NCI-H1092 (cell line): ENCODE measurements at regions not wholly inside any gene's neighbourhood (a gene's known extent, or its start where the extent isn't known, plus 50 kb on each side); places are given as distances from the start of the nearest gene placed in this dataset.
"Not testable (repeated sequence)": the region's sequence is repeated elsewhere in the genome, so short reads cannot be mapped to it uniquely, and the experiment has no call there.

Experiments
- DNase-seq: peaks from one replicate; lab custom pipeline; 2025; lab: John Stamatoyannopoulos, UW

GRCh38 chr4:186775902-186776301, 52.2 kb upstream of the FAT1 start:
- no peak for DNase-seq

- no peak for DNase-seq
These were observed 54.5 kb upstream of the FAT1 start for GRCh38 chr4:186778134-186778533.

GRCh38 chr4:186780291-186781031, 56.8 kb upstream of the FAT1 start:
- DNase-seq = no peak

DNA sequence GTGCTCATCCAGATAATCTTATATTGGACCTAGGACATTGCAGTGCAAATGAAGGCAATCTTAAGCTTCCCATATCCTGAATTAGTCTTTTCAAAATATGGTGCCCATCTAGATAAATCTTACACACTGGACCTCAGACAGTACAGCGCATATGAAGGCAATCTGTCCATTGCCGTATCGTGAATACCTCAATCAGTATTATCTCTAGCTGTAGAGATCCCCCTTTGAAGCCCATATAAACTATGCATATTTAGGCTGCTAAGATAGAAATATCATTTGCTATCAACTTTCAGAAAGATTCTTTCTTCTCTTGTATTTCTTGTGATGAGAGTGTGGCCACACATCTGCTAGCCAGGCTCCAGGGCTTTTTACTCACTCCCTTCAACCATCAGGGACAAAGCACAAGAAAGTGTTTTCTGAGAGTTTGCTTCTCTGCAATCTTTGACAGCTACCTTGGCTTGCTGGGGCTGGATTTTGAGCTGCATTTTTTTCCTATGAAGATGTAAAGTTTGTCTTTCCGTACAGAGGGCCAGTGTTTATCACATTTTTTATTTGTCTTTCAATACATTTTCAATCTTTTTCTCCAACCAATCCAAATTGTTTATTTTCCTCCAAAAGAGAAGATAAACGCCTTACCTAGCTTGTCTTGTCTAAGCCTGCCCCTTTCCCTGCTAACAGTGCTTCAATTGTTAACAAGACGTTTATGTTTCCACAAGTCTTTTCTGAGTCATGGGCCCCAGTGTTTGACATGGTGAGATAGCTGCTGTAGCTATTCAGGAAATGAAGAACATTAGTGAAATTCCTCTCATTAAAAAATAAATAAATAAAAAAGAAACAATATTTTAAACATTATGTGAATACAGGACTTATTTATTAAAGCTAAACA, 57.6 kb upstream of the FAT1 start:
- no peak for DNase-seq

- DNase-seq = no peak
These were observed 58.6 kb upstream of the FAT1 start for GRCh38 chr4:186782302-186782701.

DNA sequence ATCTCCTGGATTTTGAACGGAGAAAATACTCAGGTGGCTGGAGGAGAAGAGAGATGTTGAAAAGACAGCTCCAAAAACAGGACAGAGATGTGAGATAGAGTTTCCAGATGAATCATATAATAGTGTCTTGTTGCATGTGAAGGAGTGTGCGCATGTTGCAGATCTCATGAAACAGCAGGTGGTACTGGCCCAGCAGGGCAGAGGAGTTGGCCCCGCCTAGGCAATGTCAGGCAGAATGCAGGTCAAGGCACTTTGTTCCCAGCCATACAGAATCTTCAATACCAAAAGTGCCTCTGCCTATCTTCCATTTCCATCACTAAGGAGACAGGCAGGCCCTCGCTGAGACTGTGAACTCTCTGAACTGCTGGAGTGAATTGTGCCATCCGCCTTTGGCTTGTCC, 63.9 kb upstream of the FAT1 start:
- DNase-seq = no peak

- DNase-seq = no peak
These were observed 66.0 kb upstream of the FAT1 start for GRCh38 chr4:186789651-186790050.

DNA sequence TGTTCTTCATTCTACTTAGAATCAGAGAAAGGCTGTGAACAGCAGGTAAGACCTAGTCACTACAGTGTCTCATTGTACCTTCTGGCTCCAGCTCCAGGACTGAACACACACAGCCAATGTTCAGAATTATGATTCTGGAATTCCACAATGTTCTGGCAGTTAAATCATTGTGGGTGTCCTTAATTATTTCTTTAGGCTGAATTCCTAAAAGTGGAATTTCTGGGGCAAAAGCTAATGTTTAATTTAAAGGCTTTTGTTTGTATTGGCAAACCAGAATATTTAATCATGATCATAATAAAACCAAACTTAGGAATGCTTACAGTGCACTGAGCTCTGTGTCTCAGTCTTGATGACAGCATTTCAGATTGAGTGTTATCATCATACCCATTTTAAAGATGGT, 67.0 kb upstream of the FAT1 start:
- DNase-seq = no peak

DNA sequence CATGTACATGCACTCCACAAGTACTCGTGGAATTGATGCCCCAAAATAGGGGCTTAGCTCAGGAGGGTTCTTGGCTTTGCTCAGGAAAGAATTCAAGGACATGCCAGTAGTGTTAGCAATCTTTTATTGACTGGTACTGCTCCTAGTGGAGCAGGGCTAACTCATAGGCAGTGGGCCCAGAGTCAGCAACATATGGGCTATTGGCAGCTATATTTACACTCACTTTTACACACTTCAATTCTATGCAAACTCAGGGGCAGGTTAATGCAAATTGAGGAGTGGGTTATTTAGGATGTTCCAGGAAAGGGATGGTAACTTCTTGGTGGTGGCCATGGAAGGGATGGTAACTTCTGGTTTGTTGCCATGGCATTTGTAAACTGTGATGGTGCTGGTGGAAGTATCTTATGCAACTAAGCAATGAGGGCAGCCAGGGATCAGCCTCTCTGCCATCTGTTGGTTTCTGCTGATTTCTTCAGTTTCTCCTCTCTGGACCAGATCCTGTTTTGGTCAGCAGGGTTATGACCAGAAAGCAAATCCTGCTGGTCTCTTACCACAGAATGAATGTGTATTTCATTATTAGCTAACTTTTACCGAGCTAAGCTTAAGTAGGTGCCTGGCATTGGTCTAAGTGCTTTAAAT, 69.2 kb upstream of the FAT1 start:
- no peak for DNase-seq

DNA sequence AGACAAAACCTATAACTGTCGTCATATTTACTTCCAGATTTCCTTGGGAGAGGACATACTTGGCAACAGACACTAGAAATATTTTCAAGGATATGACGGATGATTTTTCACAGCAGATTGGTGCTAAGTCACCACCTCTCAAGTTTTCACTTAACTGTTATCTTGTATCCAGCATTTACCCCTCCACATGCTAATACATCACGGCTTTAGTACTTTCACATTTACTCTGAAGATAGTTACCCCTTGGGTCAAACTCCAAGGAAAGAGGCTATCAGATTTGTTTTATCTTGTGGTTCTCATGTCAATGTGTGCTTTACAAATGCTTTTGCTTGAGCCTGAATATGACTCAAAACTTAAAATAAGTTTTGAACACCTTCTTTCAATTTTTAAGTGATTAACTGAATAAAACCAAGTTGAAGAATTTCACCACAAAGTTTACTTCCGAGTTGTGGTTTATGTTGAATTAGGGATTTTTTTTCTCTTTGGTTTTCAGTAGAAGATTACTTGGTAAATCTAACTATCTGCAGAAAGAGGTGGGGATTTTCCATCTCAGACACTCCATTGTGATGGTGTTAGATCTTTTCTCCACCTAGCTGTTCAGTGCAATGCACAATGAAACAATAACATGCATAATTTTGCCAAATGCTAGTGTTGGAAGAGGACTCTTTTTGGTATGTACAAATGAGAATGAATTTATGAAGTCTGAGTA, 75.4 kb upstream of the FAT1 start:
- no peak for DNase-seq

- no peak for DNase-seq
These were observed 81.6 kb upstream of the FAT1 start for GRCh38 chr4:186805020-186805820.

- DNase-seq = not testable (repeated sequence)
These were observed 82.3 kb upstream of the FAT1 start for GRCh38 chr4:186805917-186806316.

DNA sequence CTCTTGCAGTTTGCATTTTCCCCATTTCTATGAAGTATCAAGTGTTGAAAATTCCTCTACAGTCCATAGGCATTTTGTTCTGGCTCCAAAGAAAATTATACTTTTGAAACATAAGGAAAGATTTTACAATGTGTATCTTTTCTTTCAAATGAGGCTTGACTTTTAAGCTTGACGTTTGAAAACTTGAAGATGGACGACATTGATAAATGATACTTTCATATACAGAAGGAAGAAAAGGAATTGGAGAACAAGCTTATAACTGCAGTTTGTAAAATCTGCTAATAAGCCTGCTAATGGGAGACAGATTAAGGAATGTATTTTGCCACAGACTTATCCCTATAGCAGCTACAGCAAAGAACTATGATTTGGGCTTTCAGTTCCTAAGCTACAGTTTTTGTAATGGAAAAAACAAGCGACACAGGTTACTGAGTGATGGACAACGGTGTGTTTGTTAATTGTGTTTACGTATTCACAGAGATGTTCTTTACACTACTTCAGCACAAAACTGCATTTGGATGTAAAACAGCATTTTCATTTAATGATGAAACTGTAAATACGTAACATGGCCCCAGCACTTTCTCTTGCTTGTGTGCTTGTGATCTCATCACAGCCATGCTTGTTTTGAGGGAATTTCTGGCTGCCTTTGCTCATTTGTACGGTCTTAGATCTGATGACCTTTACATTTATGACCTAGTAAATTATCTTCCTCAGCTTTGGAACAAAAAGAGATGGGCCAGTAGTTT, 83.2 kb upstream of the FAT1 start:
- no peak for DNase-seq

DNA sequence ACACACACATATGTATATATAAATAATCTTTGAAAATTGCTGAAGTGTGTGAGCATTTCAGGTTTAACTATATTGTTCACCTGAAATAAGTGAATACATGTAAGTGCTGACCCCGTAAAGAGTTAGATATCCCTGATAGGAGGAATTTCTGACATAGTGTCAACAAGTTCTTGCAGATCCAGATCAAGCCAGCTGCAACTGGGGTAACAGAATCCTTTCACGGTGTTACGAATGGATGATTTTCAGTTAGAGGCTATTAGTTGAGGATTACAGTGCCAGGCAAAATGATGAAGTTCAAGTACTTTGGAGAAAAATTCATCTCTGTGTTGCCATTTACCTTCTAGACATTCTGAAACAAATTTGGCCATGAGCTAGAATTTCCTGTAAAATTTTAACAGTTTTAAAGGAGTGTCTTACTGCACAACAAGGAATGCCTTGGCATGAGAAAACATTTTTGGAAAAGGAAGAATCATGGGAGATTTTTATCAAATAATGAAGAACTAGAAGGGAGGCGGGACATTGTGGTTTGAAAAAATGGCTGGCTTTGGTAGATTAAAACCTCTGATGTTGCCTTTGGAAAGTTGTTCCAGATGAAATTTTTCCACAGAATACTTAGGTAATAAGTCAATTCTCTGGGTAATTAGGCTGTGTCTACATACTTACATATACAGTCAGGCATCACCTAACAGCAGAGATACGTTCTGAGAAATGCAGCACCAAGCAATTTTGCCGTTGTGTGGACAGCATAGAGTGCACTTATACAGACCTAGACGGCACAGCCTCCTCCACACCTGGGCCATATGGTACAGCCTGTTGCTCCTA, 84.4 kb upstream of the FAT1 start:
- no peak for DNase-seq

DNA sequence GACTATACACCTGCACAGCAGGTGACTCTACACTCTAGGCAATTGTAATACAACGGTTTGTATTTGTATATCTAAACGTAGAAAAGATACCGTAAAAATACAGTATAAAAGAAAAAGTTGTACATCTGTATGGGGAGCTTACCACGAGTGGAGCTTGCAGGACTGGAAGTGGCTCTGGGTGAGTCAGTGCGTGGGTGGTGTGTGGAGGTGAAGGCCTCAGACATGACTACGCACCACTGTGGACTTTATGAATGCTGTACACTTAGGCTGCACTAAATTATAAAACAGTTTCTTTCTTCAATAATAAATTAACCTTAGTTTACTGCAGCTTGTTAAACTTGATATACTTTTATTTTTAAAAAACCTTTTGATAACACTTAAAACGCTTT, 85.0 kb upstream of the FAT1 start:
- DNase-seq = no peak

DNA sequence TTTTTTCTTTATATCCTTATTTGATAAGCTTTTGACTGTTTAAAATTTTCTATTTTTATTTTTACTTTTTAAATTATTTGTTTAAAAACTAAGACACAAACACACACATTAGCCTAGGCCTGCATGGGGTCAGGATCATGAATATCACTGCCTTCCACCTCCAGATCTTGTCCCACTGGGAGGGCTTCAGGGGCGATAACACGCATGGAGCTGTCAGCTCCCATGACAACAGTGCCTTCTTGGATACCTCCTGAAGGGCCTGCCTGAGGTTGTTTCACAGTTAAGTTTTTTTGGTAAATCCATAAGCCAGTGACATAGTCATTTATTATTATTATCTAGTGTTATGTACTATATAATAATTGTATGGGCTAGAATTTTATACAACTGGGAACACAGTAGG, 85.4 kb upstream of the FAT1 start:
- DNase-seq = no peak

- DNase-seq = no peak
These were observed 87.0 kb upstream of the FAT1 start for GRCh38 chr4:186810613-186811150.

GRCh38 chr4:186812592-186812991, 88.9 kb upstream of the FAT1 start:
- DNase-seq = no peak

DNA sequence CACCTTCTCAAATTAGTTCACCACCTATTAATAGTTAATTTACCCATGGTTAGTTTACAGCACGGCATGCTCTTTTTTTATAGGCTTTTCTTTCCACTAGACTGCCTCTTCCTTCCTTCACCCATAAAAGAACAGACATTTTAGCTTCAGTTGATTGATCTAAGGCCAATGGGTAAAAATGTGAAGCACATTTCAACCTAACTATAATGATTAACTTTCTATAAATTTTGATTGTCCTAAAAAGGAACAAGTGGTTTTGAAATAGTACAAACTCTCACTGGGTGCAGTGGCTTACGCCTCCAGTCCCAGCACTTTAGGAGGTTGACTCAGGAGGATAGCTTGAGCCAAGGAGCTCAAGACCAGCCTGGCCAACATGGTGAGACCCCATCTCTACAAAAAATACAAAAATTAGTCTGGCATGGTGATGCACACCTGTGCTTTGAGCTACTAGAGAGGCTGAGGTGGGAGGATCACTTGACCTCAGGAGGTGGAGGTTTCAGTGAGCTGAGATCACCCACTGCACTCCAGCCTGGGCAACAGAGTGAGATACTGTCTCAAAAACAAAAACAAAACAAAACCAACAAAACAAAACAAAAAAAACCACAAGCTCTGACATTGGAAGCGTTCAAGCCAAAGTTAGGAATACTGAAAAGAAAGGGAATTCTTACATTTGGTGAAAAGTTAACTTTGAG, 89.9 kb upstream of the FAT1 start:
- no peak for DNase-seq
